Endothelial cell of umbilical vein (primary cell): ENCODE measurements at regions not wholly inside any gene's neighbourhood (a gene's known extent, or its start where the extent isn't known, plus 50 kb on each side); places are given as distances from the start of the nearest gene placed in this dataset.

ENCODE experiments used
- BruUV-seq: library from RNA; stranded (reverse); fragments of 400-500 nt; replicated peaks from 2 replicates; lab custom pipeline; 2021; lab: Mats Ljungman, UMichigan
- CTCF ChIA-PET: fragments of 300-600, 350-600 bp; sonication (Branson Sonifier 250); formaldehyde crosslinking; loops from one replicate; lab custom pipeline; 2021; ENCODE audit warnings: antibody characterized with exemption, inconsistent platforms; lab: Charles Lee
- POLR2A ChIA-PET: fragments of 300-600, 350-600 bp; sonication (Branson Sonifier 250); formaldehyde crosslinking; loops from one replicate; lab custom pipeline; 2021; ENCODE audit warnings: antibody characterized with exemption, inconsistent platforms; lab: Charles Lee
- DNase-seq: peaks from one replicate; pipeline ENCODE4 v3.0.0-alpha.2; 2011; ENCODE audit warnings: low read depth, low spot score
- FAIRE-seq: peaks from 2 replicates; lab custom pipeline; 2011; peaks lifted over from hg19 to GRCh38; lab: Jason Lieb, UNC
- H2AFZ ChIP-seq: 2 replicates; pipeline ENCODE4 v1.6.0; 2012; ENCODE audit warnings: low read depth, low read length, control low read depth, inconsistent platforms
- H3K27ac ChIP-seq: 2 replicates; pipeline ENCODE4 v1.5.1; 2011; ENCODE audit warnings: low read depth, mild to moderate bottlenecking, control low read depth, low read length, moderate library complexity; ENCODE audit not compliant: insufficient read depth
- H3K27me3 ChIP-seq, 2 experiments: 2 replicates each; pipeline versions ENCODE4 v1.6.0 to v1.6.1; 2011; ENCODE audit warnings: low read length in 2 of 2, mixed read lengths in 1 of 2; ENCODE audit not compliant: control insufficient read depth in 2 of 2, insufficient read depth in 2 of 2
- H3K36me3 ChIP-seq, 2 experiments: 2 replicates in 1 of 2; 3 replicates in 1 of 2; pipeline ENCODE4 v1.5.1; 2011; ENCODE audit warnings: low read length in 2 of 2, mild to moderate bottlenecking in 1 of 2, moderate library complexity in 1 of 2; ENCODE audit not compliant: control insufficient read depth in 2 of 2, insufficient read depth in 2 of 2; ENCODE audit errors: extremely low read depth in 1 of 2
- H3K4me1 ChIP-seq: 3 replicates; pipeline ENCODE4 v1.5.1; 2011; ENCODE audit warnings: mild to moderate bottlenecking, low read length; ENCODE audit not compliant: control insufficient read depth, insufficient read depth; ENCODE audit errors: extremely low read depth
- H3K4me2 ChIP-seq: 2 replicates; pipeline ENCODE4 v1.6.1; 2011; ENCODE audit warnings: low read length, control low read depth, mixed read lengths; ENCODE audit not compliant: insufficient read depth
- H3K4me3 ChIP-seq, 3 experiments: fragments of 200-600 bp in 1 of 3; sonication (generic), shearing (Covaris generic) in 1 of 3; replicated peaks in 1 of 3; 2 replicates each; pipeline ENCODE4 v1.5.1; 2011 to 2016; ENCODE audit warnings: control low read depth in 3 of 3, low read length in 3 of 3, mild to moderate bottlenecking in 2 of 3, inconsistent platforms in 1 of 3, low read depth in 1 of 3, moderate library complexity in 1 of 3; ENCODE audit not compliant: insufficient read depth in 1 of 3
- H3K79me2 ChIP-seq: 2 replicates; pipeline ENCODE4 v1.6.0; 2012; ENCODE audit warnings: low read length, inconsistent platforms; ENCODE audit not compliant: control insufficient read depth, insufficient read depth
- H3K9ac ChIP-seq: replicated peaks from 2 replicates; pipeline ENCODE3; 2011; ENCODE audit warnings: low read length, control low read depth; ENCODE audit not compliant: insufficient read depth; ENCODE audit errors: extremely low read depth
- H3K9me1 ChIP-seq: replicated peaks from 3 replicates; pipeline ENCODE4 v1.6.0; 2011; ENCODE audit warnings: mild to moderate bottlenecking, low read length; ENCODE audit not compliant: control insufficient read depth, insufficient read depth; ENCODE audit errors: extremely low read depth
- H3K9me3 ChIP-seq: replicated peaks from 2 replicates; pipeline ENCODE4 v1.5.1; 2012; ENCODE audit warnings: low read length, inconsistent platforms; ENCODE audit not compliant: control insufficient read depth, insufficient read depth
- H4K20me1 ChIP-seq: replicated peaks from 2 replicates; pipeline ENCODE3; 2011; ENCODE audit warnings: mild to moderate bottlenecking, low read length; ENCODE audit not compliant: control insufficient read depth, insufficient read depth; ENCODE audit errors: extremely low read depth
- CTCF ChIP-seq, 2 donors: IDR thresholded peaks; 1 replicate in 1 of 2; 2 replicates in 1 of 2; pipeline ENCODE4 v1.5.1; 2011; ENCODE audit warnings: low read length in 2 of 2, mild to moderate bottlenecking in 2 of 2, moderate library complexity in 2 of 2, control low read depth in 1 of 2, inconsistent platforms in 1 of 2, low read depth in 1 of 2; ENCODE audit not compliant: insufficient read depth in 1 of 2; ENCODE audit errors: extremely low read depth in 1 of 2
- EZH2 ChIP-seq: IDR thresholded peaks from 2 replicates; pipeline ENCODE4 v1.6.1; 2012; ENCODE audit warnings: borderline replicate concordance, low read depth, mild to moderate bottlenecking, moderate library complexity, low read length, inconsistent platforms; ENCODE audit not compliant: severe bottlenecking
- FOS ChIP-seq: IDR thresholded peaks from 2 replicates; pipeline ENCODE4 v1.6.1; 2011; ENCODE audit warnings: mild to moderate bottlenecking, low read length, moderate library complexity, borderline replicate concordance; ENCODE audit not compliant: insufficient read depth
- GATA2 ChIP-seq: IDR thresholded peaks from 2 replicates; pipeline ENCODE4 v1.7.0; 2011; ENCODE audit warnings: low read depth, mild to moderate bottlenecking, moderate library complexity, mixed read lengths, low read length; ENCODE audit not compliant: insufficient read length, insufficient read depth
- JUN ChIP-seq: IDR thresholded peaks from 2 replicates; pipeline ENCODE4 v1.6.1; 2011; ENCODE audit warnings: borderline replicate concordance, low read depth; ENCODE audit not compliant: insufficient read length, insufficient read depth
- MAX ChIP-seq: IDR thresholded peaks from 2 replicates; pipeline ENCODE4 v1.6.1; 2011; ENCODE audit not compliant: insufficient read depth, insufficient read length
- MYC ChIP-seq: IDR thresholded peaks from one replicate; pipeline ENCODE4 v1.6.1; 2011; ENCODE audit warnings: mild to moderate bottlenecking, low read depth, low read length
- POLR2A ChIP-seq: IDR thresholded peaks from 2 replicates; pipeline ENCODE4 v1.6.1; 2012; ENCODE audit warnings: low read depth, mild to moderate bottlenecking, control low read depth, low read length
- POLR2AphosphoS5 ChIP-seq: IDR thresholded peaks from 2 replicates; pipeline ENCODE4 v1.6.1; 2012; ENCODE audit warnings: low read depth, mild to moderate bottlenecking, control low read depth, low read length, moderate library complexity; ENCODE audit not compliant: insufficient read depth
- dilution Hi-C: fragments of 300-500 bp; cut with MboI; formaldehyde crosslinking; loops from one replicate; pipeline ENCODE4 v1.15.0; 2019; ENCODE audit warnings: low sequenced_read_pairs; ENCODE audit not compliant: extremely low pct_ligation_motif_present
- intact Hi-C: fragments of 100-400 bp; cut with micrococcal nuclease; formaldehyde crosslinking; loops from one replicate; pipeline ENCODE4 v1.10.0; 2022

- Histone ChIP-seq H3K36me3 (no peaks in the 10 kb centered on the region), H3K27me3 (no peaks in the 10 kb centered on the region), H3K9me1 (no peaks in the 10 kb centered on the region), H3K4me1 (no peaks in the 10 kb centered on the region), H3K9ac (no peak overlapping the region), H3K4me3 (no peak overlapping the region), H3K27ac (no peak overlapping the region), H2AFZ (no peak overlapping the region), H3K79me2 (no peaks in the 10 kb centered on the region), H4K20me1 (no peaks in the 10 kb centered on the region), H3K4me2 (no peak overlapping the region), H3K9me3 (no peaks in the 10 kb centered on the region)
- TF ChIP-seq MAX = no peak
- no peak for TF ChIP-seq MYC
- TF ChIP-seq EZH2 = no peak
- TF ChIP-seq POLR2AphosphoS5 = no peak
- no peak for TF ChIP-seq POLR2A
- TF ChIP-seq GATA2 = no peak
- no peak for TF ChIP-seq JUN
- TF ChIP-seq CTCF (IDR thresholded peaks at IDR 0.05; ENCODE audit: extremely low read depth in 1 of 2, insufficient read depth in 1 of 2, low read depth in 1 of 2, low read length in 2 of 2) = no peak
- TF ChIP-seq FOS = no peak
- no TSS peak for BruUV-seq
- intact Hi-C loops (no loop called here), dilution Hi-C loops (no loop called here)
- ChIA-PET CTCF (interaction anchor here (1.4 kb wide), 1 partner anchor 48 kb away, joined by 3 read pairs; no protein-coding TSS in a partner anchor), POLR2A (no interaction called here)
- DNase-seq (no peak), FAIRE-seq (no peak)
Observed at GRCh38 chr21:16777041-16777720, 735.7 kb upstream of the CXADR start.
